Kidney glomerular epithelial cell (primary cell): ENCODE measurements at regions not wholly inside any gene's neighbourhood (a gene's known extent, or its start where the extent isn't known, plus 50 kb on each side); places are given as distances from the start of the nearest gene placed in this dataset.
"Not testable (repeated sequence)": the region's sequence is repeated elsewhere in the genome, so short reads cannot be mapped to it uniquely, and the experiment has no call there.

Source experiments
- DNase-seq: peaks from one replicate; lab custom pipeline; 2025; lab: John Stamatoyannopoulos, UW

DNA sequence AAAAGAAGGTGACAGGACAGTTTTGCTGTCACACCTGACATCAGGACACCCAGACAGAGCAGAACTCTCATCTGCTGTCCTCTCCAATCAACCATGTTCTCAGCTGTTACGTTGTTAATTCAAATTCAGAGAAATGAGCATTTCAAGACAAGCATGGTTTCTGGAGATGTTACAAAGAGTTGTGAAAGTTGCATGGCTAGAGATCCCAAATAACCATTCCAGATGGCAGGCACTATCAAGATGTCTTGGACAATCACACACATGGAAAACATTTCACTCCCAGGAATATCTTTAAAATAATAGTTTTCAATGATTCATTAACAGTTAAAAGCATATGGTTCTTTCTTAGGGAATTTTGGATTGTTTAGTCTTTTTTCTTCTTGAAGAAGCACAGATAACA, 533.1 kb downstream of the AGTPBP1 start:
- no peak for DNase-seq

GRCh38 chr9:85204176-85204575, 534.6 kb downstream of the NTRK2 start:
- DNase-seq = no peak

GRCh38 chr9:85202596-85202995, 533.1 kb downstream of the NTRK2 start:
- DNase-seq = no peak

DNA sequence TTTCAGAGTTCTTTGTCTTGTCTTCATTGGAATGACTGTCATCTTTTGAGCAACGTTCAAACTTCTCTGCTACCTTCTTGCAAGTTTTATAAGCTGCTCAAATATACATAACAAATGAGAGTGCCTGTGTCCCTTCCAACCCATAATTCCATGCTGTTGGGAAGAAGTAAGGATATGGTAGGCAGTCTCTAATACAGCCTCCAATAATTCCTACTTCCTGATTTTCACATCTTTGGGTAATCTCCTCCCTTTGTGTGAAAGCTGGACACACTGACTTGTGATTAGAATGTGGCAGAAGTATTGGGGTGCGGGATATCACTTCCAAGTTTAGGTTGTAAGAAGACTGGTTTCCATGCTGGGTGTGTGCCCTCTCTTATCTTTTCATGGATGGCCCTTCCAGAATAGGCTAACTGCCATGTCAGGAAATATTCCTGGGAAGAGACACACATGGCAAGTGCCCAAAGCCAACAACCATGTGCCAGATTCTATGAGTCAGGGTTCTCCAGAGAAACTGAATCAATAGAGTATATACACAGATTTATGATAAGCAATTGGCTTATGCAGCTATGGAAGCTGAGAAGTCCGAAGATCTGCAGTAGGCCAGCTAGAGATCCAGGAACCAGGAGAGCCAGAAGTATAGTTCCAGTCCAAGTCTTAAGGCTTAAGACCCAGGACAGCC, 531.3 kb downstream of the NTRK2 start:
- DNase-seq = peak; percentile 7

DNA sequence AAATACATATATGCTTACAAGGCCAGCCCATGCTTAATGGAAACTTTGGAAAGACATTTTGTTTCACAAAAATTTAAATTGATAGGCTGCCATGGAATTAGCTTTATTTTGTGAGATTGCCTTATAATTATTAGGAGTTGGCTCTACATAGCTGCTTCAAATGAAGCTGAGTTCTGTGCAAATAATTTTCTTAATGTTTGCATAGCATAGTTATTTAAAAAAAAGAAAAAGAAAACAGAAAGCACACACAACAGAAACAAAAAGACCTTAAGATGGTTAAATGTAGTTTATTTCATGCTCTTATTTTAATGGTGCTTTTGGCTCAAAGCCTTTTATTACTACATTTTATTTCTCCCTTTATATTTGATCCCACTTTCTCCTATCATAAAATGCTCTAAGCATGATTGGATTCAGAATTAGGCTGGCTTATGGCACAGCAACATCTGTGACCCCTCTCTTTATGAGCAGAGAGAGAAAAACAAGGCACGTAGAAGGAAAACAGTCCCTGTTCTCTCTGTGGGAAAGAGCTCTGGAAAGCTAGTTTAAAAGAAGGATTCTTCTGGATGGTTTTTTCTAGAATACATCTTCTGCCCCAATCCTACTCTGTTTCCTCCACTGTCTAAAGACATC, 530.5 kb downstream of the NTRK2 start:
- DNase-seq = no peak

DNA sequence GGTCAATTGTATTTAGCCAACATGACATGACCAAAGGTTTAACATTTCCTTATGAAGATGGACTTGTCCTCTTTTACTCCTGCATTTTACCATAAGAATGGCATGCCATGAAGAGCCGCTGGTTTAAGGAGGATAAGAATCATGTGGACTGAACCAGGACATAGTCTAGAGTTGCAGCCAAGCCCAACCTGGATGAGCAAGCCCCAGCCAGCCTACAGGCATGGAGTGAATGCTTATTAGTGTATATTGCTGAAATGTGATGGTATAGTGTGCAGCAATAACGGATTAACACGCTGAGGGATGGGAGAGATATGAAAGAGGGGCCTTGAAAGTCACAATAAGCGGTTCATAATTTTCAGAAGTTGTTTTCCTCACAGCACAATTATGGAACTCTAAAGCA, 523.2 kb downstream of the NTRK2 start:
- DNase-seq = no peak

DNA sequence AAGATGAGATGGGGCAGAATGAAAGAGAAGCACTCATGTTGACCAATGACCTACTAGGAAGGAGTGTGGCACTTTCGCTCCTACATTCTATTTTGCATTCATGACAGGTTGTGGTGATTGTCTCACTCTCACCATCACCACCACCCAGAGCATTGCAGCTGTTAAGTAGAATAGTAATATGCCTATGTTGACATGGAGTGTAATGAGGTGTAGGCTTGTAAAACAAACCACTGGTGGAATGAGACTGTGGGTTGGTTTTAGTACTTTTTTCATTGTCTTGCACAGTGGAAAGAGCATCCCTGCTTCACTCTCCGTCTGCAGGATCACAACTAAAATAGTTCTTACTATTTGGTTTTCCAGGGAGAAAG, 516.7 kb downstream of the NTRK2 start:
- DNase-seq = no peak

DNA sequence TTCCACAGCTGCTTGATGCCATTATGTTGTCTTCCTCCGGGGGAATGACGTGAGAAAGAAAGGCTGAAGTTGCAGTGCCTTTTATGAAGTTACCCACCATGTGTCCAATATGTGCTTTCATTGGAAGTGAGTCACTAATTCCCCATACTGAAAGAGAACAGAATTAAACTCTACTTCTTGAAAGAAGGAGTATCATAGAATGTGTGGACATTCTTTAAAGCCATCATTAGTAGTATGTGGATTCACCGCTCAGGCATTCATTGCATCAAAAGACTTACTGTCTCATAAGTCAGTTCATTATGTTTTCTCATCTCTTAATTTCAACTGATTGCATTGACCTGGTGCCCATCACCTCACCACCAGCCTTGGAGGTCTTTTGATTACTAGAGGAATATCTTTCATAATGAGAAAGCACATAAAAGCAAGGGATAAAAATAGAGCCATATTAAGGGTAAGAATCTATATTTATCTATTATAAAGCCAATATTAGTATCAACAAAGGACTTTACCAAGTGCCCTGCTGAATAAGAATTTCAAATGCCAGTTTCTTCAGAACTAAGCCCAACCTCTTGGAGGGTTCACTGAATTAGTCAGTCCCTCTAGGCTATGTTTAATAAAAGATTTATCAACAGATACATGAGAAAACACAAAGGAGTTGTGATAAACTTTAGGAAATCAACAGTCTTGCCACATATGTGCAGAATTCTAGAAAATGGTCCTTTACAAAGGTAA, 516.1 kb downstream of the NTRK2 start:
- no peak for DNase-seq

DNA sequence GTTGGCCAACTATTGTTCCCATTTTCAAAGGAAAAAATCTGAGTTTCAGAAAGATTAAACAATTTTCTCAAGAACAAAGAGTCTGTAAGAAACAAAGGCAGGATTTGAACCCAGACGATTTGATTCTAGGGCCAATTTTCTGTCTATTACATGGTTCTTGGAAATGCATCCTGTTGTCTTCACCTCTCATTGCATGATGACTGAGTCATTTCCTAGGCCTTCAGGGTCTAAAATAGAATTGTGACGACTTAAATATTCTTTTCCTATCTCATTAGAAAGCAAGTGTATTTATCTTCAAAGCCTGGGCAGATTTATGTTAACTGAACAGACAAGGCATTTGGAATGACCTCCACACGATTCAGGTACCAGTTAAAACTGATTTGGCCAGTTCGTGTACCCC, 512.9 kb downstream of the NTRK2 start:
- no peak for DNase-seq

- DNase-seq = peak; percentile 53
These were observed 508.9 kb downstream of the NTRK2 start for GRCh38 chr9:85178474-85178873.

- DNase-seq = no peak
These were observed 504.4 kb downstream of the NTRK2 start for GRCh38 chr9:85173967-85174366.

DNA sequence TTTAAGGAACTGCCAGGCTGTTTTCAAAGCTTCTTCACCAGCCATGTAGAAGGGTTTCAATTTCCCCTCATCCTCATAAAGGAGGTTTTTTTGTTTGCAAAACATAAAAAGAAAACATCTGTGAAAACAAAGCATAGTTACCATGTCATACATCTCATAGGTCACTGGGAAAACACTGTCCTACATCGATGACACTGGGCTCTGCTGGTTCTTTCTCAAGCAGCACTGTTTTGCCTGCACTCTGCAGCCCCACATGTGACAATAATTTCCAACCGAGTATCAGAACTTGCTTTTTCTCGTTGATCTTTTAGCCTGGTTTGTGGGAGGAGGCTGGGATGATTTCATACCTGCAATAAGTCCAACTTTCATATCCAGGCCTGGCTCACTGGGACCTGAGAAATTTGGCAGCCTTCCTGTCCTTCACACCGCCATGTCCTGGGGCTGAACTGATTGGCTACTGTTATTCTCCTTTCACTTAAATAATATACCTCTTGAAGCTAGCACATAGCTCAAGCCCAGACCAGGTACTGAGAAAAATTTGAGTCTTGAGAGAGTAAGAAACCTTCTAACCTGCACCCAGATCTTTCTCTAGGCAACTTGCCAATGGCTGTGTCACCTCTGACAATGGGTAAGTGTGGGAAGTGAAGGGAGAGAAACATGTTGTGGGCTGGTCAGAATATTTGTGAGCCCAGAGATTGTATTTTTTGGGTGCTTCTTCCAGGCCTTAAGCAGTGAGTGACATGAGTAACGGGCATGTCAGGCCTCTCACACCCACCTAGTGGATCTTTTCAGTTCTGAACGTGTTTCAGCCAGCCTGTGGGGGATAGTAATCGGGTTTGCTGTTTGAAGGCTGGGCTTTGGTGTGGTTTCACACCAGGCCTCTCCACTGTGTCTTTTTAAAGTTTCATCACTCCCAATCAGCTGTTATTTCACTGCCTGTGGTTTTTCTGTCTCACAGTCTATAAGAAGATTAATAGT, 502.8 kb downstream of the NTRK2 start:
- peak; percentile 55 for DNase-seq

GRCh38 chr9:85171163-85171562, 501.6 kb downstream of the NTRK2 start:
- no peak for DNase-seq

GRCh38 chr9:85168412-85168811, 498.9 kb downstream of the NTRK2 start:
- no peak for DNase-seq

DNA sequence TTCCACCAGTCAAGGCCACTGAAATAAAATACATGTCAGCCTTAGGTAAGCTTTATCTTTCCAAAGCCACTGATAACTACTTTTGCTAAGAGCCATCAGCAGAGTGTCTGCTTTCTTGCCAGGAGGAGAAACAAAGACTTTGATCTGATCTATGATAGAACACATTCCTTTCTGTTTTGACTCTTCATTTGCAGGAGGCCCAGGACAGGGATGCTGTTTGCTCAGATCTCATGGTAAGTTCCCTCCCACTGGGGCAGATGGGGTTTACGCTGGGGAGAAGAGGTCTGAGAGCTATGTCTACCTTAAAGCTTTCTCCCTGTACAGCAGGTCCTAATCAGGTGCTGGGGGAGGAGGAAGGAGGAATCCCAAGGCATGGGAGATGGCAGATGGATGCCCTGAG, 497.6 kb downstream of the NTRK2 start:
- DNase-seq = no peak

DNA sequence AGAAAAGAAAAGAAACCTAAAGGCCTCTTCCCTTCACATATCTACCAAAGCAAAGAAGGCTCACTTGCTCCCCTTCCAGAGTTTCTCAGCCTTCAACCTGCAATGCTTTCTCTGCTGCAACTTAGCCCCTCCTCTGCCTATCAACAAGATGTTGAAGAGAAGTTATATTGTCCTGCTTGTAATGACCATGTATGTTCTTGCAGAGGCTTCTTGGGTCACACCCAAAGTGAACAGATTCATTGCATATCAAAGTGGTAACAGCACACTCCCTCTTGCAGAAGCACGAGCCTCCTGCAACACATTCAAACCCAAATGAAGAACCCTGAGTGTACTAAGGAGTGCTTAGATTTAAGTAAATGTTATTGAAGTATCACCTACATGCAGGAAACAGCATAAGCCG, 494.3 kb downstream of the NTRK2 start:
- no peak for DNase-seq

DNA sequence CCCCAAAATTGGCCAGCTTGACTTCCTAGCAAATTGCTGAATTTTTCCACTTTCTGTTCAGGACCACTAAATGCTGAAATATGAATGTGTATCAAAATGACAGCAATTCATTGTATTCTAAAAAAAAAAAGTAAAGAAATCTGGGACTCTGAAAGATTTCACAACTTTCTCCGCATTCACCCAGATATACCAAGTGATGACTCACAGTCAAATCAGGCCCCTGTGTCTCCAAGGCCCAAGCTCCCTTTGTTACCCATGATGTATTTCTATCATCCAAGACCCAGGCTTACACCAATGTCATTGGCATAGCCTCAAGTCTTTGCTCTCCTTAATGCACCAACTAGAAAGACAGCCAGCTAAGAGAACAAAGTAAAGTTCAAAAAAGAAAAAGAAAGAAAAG, 493.9 kb downstream of the NTRK2 start:
- DNase-seq = no peak

- DNase-seq = no peak
These were observed 493.3 kb downstream of the NTRK2 start for GRCh38 chr9:85162822-85163221.

DNA sequence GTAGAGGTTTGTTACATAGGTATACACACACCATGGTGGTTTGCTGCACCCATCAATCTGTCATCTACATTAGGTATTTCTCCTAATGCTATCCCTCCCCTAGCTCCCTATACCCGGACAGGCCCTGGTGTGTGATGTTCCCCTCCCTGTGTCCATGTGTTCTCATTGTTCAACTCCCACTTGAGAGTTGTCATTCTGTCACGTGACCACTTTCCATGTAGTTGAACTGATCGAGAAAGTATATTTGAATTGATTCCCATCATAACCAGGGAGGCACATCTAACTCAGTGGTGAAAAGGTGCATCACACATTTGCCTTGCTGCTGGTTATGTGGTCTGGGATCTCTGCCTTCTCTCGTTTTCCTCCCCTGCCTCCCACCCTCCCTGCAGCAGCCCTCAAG, 491.4 kb downstream of the NTRK2 start:
- not testable (repeated sequence) for DNase-seq

GRCh38 chr9:85158512-85158911, 489.0 kb downstream of the NTRK2 start:
- DNase-seq = no peak

DNA sequence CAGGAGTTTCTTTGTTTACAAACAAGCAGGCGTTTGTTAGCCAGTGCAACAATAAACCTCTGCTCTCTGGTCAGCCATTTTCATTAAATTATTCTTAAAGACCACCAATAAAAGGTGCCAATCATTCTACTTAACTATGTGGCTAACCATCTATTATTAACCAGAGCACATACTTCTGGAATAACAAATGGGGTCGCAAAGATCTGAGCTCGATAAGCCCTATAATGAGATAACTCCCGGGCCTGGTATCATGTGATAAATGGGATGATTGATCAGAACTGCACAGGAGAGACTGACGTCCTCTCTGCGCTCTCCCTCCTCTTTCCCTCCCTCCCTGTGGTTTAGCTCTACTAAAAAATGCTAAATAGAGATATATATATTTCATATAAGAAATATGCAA, 488.2 kb downstream of the NTRK2 start:
- no peak for DNase-seq

GRCh38 chr9:85156652-85157051, 487.1 kb downstream of the NTRK2 start:
- DNase-seq = no peak
